ENCODE measurements at regions not wholly inside any gene's neighbourhood (a gene's known extent, or its start where the extent isn't known, plus 50 kb on each side); places are given as distances from the start of the nearest gene placed in this dataset.

GRCh38 chr1:194908643-194909042 lies 1699.6 kb downstream of the KCNT2 start:
- H3K36me3 ChIP-seq = no peaks in the 10 kb centered on the region
- no peak for TF ChIP-seq POLR2A (IDR thresholded peaks at IDR 0.05)
- DNase-seq = no peak
- intact Hi-C loops (cut with DNase I) = no loop called here
- no peak overlapping the region for H3K4me3 ChIP-seq (replicated peaks in 1 of 3)
- H3K27me3 ChIP-seq = no peaks in the 10 kb centered on the region
- 82 to 86% methylated on average over 1 of the region's 1 CpG for WGBS, 2 donors
- H3K4me1 ChIP-seq = no peaks in the 10 kb centered on the region
- no peak overlapping the region for H3K27ac ChIP-seq
- no peaks in the 10 kb centered on the region for H3K9me3 ChIP-seq

- no peak for TF ChIP-seq POLR2A (IDR thresholded peaks at IDR 0.05)
- TF ChIP-seq, protein P1, sequence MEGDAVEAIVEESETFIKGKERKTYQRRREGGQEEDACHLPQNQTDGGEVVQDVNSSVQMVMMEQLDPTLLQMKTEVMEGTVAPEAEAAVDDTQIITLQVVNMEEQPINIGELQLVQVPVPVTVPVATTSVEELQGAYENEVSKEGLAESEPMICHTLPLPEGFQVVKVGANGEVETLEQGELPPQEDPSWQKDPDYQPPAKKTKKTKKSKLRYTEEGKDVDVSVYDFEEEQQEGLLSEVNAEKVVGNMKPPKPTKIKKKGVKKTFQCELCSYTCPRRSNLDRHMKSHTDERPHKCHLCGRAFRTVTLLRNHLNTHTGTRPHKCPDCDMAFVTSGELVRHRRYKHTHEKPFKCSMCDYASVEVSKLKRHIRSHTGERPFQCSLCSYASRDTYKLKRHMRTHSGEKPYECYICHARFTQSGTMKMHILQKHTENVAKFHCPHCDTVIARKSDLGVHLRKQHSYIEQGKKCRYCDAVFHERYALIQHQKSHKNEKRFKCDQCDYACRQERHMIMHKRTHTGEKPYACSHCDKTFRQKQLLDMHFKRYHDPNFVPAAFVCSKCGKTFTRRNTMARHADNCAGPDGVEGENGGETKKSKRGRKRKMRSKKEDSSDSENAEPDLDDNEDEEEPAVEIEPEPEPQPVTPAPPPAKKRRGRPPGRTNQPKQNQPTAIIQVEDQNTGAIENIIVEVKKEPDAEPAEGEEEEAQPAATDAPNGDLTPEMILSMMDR (IDR thresholded peaks at IDR 0.05) = no peak
- no peak for DNase-seq
- no peak overlapping the region for H3K4me3 ChIP-seq (replicated peaks in 1 of 3)
- H3K27me3 ChIP-seq = no peaks in the 10 kb centered on the region
- H3K27ac ChIP-seq = no peak overlapping the region
- H3K4me1 ChIP-seq = no peaks in the 10 kb centered on the region
- 87 to 94% methylated on average over 4 of the region's 4 CpGs for WGBS, 2 donors
- no peaks in the 10 kb centered on the region for H3K9me3 ChIP-seq
- no peaks in the 10 kb centered on the region for H3K36me3 ChIP-seq
- intact Hi-C loops (cut with DNase I) = no loop called here
These were observed 1704.7 kb downstream of the KCNT2 start for GRCh38 chr1:194903524-194903923.

DNA sequence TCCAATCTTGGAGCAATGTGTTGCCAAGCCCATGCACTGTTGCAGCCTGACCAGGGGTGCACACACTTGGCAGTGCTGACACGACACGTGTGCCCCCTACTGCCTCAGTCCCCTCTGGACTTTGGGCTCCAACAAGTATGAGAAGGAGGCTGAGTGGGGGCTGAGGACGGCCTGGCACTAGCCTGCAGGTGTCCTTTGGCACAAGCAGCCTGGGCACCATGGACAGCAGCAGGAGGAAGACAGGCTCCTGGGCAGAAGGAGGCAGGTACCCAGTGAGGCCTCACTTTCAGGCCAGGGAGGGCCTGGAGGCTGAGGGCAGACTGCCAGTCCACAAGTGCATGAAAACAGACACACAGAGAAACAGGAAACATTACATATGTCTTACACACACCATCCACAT lies 1702.9 kb upstream of the B3GALT2 start:
- WGBS, 2 donors = 61 to 84% methylated on average over 2 to 3 of the region's 3 CpGs
- intact Hi-C loops (cut with DNase I) = no loop called here

GRCh38 chr1:194870860-194871259 lies 1684.4 kb upstream of the B3GALT2 start:
- no peaks in the 10 kb centered on the region for H3K4me1 ChIP-seq
- H3K4me3 ChIP-seq (replicated peaks in 1 of 3) = no peak overlapping the region
- H3K36me3 ChIP-seq = no peaks in the 10 kb centered on the region
- intact Hi-C loops (cut with DNase I) = no loop called here
- H3K27me3 ChIP-seq = no peaks in the 10 kb centered on the region
- no peak overlapping the region for H3K27ac ChIP-seq
- no peaks in the 10 kb centered on the region for H3K9me3 ChIP-seq
- WGBS, 2 donors = 74 to 78% methylated on average over 2 of the region's 2 CpGs
- TF ChIP-seq, protein P1 (IDR thresholded peaks at IDR 0.05) = no peak
- no peak for TF ChIP-seq POLR2A (IDR thresholded peaks at IDR 0.05)
- DNase-seq = no peak

More for the DNA sequence above, 1702.9 kb upstream of the B3GALT2 start:
- Histone ChIP-seq H3K27ac (no peak overlapping the region), H3K9me3 (no peaks in the 10 kb centered on the region), H3K4me3 (replicated peaks in 1 of 3) (no peak overlapping the region), H3K27me3 (no peaks in the 10 kb centered on the region), H3K36me3 (no peaks in the 10 kb centered on the region), H3K4me1 (no peaks in the 10 kb centered on the region)
- TF ChIP-seq, protein P1 (IDR thresholded peaks at IDR 0.05) = no peak
- TF ChIP-seq POLR2A (IDR thresholded peaks at IDR 0.05) = no peak
- DNase-seq = no peak

DNA sequence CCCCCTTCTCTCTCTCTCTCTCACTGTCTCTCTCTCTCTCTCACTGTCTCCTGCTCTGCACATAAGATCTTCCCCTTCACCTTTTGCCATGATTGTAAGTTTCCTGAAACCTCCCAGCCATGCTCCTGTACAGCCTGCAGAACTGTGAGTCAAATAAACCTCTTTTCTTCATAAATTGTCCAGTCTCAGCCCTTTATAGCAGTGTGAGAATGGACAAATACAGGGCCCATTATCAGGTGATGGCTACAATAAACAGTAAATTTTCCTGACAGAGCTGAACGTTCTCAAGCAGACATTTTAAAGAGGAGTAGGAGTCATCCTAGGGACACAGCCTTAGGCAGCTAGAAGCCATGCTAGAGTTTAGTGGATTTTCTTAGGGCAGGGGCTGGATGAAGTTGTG lies 1679.7 kb upstream of the B3GALT2 start:
- Histone ChIP-seq H3K4me1 (no peaks in the 10 kb centered on the region), H3K27me3 (no peaks in the 10 kb centered on the region), H3K9me3 (no peaks in the 10 kb centered on the region), H3K27ac (no peak overlapping the region), H3K4me3 (replicated peaks in 1 of 3) (no peak overlapping the region), H3K36me3 (no peaks in the 10 kb centered on the region)
- 30 to 37% methylated on average over 1 of the region's 1 CpG for WGBS, 2 donors
- DNase-seq = no peak
- intact Hi-C loops (cut with DNase I) = no loop called here
- TF ChIP-seq, protein P1 (IDR thresholded peaks at IDR 0.05) = no peak
- no peak for TF ChIP-seq POLR2A (IDR thresholded peaks at IDR 0.05)

DNA sequence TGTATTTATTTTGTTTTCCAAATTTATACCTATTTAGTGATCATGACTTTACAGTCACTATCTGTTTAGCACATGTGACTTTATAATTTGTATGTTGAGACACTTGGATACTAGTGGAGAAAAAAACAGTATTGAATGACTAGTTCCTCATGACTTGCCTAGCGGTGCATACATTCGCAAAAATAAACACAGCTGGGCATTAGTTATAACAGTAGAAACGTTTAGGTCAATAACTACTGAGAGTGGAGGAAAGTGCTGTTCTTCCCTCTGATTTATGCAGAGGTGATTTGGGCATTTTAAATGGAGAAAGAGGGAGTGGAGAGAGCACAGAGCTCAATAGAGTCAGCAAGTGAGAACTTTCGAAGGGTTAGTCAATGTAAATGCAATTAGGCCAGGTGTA lies 1679.0 kb upstream of the B3GALT2 start:
- 25 to 37% methylated on average over 4 of the region's 4 CpGs for WGBS, 2 donors
- no peak overlapping the region for H3K27ac ChIP-seq
- intact Hi-C loops (cut with DNase I) = no loop called here
- H3K27me3 ChIP-seq = no peaks in the 10 kb centered on the region
- H3K36me3 ChIP-seq = no peaks in the 10 kb centered on the region
- no peak overlapping the region for H3K4me3 ChIP-seq (replicated peaks in 1 of 3)
- TF ChIP-seq, protein P1 (IDR thresholded peaks at IDR 0.05) = no peak
- no peak for TF ChIP-seq POLR2A (IDR thresholded peaks at IDR 0.05)
- DNase-seq = no peak
- H3K4me1 ChIP-seq = no peaks in the 10 kb centered on the region
- no peaks in the 10 kb centered on the region for H3K9me3 ChIP-seq

All from thyroid gland (tissue), 4 donors.